HG03064 (cell line): ENCODE measurements at regions not wholly inside any gene's neighbourhood (a gene's known extent, or its start where the extent isn't known, plus 50 kb on each side); places are given as distances from the start of the nearest gene placed in this dataset.
"Not testable (repeated sequence)": the region's sequence is repeated elsewhere in the genome, so short reads cannot be mapped to it uniquely, and the experiment has no call there.

Experiments
- ATAC-seq: cut with Tn5 transposase; IDR thresholded peaks from one replicate; pipeline ENCODE4 v1.9.1; 2021; ENCODE audit warnings: low read depth; ENCODE audit not compliant: unreplicated experiment

DNA sequence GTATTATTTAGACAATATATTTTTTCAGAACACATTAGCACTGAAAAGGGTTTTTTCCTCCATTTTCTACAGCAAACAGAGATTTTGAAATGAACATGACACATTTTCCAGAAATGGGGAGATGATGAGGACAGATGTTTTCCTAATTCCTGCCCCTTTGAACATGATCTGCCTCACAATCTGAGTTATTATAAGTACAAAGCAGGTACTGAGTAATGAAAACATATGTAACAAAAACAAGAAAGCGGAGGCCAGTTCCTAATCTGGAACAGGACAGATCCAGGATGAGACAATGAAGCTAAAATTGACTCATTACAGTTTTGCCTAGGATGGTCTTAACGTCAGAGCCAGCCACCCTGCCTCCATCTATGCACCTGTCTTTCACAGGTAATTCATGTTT is 642.8 kb upstream of the NR2F2 start:
- no peak for ATAC-seq

- no peak for ATAC-seq
Observed at GRCh38 chr15:95690631-95691340, 639.7 kb upstream of the NR2F2 start.

DNA sequence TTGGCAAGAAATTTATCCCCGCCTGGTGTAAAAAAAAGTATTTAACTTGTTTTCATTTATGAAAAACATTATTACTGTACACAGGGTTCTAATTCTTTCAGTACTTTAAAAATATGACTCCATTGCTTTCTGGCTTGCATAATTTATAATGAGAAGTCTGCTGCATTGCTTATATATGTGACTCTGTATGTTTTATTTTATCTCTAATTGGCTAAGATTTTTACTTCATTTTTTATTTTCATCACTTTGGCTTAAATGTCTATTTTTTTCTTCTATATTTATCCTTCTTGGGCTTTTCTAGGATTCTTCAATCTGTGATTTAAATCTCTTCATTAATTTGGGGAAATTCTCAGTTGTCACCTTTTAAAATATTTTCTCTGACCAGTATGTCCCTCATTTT is 636.6 kb upstream of the NR2F2 start:
- no peak for ATAC-seq

GRCh38 chr15:95698230-95698629 is 632.3 kb upstream of the NR2F2 start:
- no peak for ATAC-seq

- no peak for ATAC-seq
Observed at GRCh38 chr15:95698951-95699350, 631.5 kb upstream of the NR2F2 start.

- no peak for ATAC-seq
Observed at GRCh38 chr15:95699578-95699977, 630.9 kb upstream of the NR2F2 start.

GRCh38 chr15:95700692-95701091 is 629.8 kb upstream of the NR2F2 start:
- ATAC-seq = not testable (repeated sequence)

DNA sequence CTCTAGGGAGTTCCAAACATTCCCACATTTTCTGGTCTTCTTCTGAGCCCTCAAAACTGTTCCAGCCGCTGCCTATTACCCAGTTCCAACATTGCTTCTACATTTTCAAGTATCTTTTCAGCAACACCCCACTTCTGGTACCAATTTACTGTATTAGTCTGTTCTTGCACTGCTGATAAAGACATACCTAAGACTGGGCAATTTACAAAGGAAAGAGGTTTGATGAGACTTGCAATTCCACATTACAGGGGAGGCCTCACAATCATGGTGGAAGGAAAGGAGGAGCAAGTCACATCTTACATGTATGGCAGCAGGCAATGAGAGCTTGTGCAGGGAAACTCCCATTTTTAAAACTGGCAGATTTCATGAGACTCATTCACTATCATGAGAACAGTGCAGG is 629.1 kb upstream of the NR2F2 start:
- ATAC-seq = no peak

DNA sequence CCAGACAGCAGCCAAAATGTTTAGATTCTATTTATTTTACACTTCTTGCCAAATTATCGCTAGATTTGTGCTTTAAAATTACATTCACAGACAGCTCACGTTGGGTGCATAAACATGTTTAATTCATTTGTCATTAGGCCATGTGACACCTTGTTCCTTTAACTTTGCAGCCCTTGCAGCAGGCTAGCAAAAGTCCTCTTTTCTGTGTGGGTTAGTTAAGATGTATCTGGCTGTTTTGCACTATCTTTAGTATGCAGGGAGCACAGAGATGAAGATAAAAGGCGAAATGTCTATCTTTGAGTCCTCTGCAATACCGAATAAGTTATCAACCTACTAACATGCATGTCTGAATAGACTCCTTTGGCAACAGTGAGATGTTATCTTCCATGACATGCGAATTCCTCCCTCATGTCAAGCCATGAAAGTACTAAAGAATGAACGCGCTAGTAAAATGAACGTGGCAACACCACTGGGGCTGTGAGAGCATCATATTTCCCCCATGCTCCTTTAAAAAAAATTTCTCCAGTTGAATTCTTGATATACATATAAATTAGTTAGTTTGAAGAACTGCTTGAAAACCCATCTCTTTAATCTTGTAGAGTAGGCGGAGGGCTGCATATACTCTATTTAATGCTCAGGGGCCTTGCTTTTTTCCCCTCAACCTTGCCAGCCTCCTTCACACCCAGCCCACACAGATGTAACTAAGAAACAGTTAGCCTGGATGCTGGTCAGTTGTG is 620.4 kb upstream of the NR2F2 start:
- no peak for ATAC-seq

DNA sequence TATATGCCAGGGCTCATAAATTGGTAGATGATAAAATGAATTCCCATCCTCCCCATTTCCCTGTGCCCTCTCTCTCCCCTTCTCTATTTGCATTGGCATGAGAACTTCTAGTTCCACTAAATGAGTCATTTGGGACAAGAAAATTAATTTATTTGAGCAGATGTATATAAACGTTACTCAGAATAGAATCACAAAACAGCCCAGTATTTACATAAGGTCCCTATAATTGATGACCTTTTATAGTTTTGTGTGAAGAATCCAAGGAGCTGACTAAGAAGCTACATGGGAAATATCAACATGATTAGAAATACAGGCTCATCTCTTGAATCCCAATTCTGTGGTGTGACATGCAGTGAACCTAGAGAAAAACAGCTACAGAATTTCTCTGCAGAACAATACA is 617.7 kb upstream of the NR2F2 start:
- ATAC-seq = no peak

- ATAC-seq = no peak
Observed at GRCh38 chr15:95713324-95713723, 617.2 kb upstream of the NR2F2 start.

- no peak for ATAC-seq
Observed at GRCh38 chr15:95715116-95715903, 615.2 kb upstream of the NR2F2 start.

DNA sequence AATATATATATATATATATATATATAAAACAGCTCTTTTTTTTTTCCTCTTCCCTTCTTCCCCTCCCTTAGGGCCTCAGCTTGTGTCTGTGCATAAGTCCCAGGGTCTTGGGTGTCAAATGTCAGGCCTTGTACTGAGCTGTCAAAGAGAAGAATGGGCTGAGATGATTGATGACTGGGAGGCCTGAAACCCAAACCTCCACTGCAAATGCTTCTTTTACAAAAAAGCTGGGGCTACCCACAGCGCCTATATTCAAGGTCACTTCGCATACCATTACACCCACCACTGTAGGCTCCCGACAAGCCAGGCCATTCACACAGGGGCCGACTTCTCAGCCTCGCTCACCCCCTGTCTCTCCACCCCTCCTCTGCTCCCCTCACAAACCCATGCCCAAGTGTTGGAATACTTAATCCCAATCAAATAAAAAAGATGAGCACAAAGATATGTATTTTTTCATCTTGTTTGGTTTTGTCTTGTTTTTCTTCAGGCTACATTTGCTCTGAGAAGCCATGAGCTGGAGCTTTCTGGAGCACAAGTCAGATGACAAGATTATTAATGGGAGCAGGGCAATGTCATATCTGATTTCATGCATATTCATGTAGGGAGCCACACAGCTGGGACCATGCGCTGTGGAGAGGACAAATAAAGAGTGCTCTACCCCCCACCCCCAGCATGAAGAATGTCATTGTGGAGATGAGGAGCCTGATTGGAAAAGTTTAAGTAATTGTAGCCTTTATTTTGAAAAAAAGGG is 614.4 kb upstream of the NR2F2 start:
- no peak for ATAC-seq

DNA sequence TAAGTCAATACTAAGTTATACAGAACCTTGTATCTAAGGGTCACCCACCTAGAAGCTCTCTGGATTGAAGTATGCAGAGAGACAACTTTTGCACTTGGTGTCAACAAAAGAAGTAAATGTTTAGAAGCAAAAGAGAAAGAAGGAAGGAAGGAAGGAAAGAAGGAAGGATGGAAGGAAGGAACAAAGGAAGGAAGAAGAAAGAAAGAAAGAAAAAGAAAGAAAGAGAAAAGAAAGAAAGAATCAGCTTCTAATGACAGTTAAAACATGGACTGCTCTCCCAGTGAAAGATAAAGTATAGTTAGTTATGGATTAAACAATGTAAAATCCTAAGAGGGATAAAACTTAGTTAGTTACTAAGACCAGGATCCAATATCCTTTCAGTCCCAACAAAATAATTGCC is 613.8 kb upstream of the NR2F2 start:
- ATAC-seq = no peak

DNA sequence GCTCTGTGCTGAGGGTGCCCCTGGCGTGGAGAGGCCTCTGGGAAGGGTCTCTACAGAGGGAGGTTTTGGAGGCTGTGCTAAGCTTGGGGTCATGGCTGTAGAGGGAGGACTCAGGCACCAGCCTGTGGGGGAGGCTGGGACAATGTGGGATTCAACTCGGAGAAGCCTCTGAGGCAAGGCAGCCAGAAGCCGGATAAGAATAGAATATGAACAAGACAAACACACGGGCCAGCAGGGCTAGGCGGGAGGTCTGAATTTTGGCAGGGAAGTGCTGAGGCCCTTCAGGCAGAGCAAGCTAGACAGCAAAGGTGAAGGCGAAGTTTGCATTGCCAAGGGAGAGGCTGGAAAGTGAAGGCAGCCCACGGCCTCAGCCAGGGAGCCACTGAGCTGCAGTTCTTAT is 612.1 kb upstream of the NR2F2 start:
- no peak for ATAC-seq

DNA sequence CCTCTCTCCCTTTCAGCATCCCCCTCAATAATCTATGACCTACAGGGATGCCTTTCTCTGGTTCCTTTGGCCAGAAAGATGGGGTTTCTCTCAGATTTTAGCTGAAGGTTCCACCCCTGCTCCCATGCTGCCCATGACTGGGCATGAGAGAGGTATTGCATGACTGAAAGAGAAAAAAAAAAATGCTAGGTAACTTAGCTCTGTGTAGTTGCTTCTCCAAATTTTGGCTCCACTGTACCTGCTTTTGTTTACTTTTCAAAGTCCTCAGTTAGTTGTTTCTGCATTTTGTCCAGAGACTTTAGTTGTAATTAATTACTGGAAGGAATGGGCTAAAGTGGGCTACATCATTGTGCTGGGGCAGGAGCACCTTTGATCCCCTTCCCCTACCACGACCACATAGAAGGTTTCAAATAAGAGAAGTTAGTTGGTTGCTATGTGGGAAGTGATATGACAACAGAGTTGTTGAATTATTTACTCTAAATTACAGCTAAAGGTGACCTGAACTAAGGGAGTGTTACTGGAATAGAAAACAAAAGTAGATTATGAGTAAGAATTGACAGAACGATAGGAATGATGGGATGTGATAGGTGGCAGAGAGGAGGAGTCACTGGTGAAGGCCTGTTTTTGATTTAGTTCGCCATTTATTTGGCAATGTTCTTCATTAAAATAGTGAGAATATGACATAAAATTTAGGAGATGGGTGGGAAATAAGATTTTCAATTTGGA is 605.4 kb upstream of the NR2F2 start:
- ATAC-seq = no peak

DNA sequence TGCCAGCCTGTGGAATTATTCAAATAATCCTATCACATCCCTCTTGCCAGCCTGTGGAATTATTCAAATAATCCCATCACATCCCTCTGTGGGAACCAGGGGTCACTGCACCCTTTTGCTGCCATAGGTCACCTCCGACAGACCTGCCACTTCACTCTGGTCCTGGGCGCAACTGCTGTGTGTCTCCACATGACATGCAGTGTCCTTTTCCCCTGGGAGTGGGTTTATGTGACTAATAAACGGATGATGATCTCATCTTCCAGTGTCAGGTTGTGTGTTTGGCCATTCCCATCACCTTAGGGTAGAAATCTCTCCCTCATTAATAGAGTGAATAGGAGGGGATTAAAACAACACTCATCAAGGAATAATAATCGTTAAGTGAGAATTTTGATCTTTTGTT is 603.6 kb upstream of the NR2F2 start:
- no peak for ATAC-seq

DNA sequence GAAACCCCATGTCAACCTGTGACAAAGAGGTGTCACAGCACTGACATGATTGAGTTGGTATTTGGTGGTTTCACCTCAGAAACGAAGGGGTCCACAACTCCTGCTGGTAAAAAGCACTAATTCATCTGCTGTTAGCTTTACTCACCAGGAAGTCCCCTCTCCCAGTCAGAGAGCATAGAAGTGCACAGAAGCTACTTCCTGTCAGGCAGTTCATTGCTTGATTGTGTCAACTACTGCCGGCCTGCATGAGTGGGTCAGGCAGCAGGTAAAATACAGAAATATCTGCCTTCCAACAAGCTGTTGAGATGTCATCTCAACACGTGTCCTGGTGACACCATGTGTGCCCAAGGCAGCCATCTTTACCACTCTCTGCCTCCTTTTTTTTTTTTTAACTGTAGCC is 596.6 kb upstream of the NR2F2 start:
- no peak for ATAC-seq

DNA sequence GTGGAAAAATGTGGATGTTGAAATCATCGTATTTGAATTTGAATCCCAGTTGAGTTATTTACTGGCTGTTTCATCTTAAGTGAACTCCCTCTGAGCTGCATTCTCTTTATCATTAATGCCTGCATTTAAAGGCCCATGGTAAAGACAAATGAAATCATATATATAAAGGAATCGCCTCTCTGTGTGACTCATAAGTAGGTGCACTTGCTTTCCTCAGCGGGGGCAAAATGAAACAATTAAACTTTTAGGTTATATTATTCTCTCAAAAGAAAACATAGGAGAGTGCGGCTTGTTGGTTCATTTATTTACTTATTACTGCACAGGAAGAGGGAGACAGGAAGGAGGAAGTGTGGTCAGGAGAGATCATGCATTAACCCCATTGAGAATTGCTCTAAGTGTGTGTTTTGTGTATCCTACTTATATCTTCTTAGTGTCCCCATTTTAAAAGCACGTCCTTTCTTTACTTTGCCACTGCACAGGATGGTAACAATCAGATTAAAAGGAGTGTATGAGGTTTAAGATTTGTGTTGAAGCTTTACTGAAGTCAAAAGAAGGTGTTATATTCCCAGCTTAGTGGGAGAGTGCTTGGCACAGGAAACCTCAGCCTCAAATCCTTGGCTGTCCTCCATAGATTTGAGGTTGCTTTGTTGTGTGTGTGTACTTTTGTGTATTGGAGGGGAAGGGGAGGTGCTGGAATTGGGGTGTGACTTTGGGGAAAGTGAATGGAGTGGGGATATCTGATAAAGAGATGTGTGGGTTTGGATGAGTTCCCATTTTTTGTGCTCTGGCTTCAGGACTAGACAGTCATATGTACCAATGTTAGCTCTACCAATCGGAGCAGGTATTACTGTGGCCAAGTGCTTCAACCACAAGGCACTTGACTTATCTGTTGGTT is 595.8 kb upstream of the NR2F2 start:
- ATAC-seq = no peak
